Ovary (tissue), 7 donors: ENCODE measurements at regions not wholly inside any gene's neighbourhood (a gene's known extent, or its start where the extent isn't known, plus 50 kb on each side); places are given as distances from the start of the nearest gene placed in this dataset.

Experiments
- DNase-seq, 5 donors: peaks; one replicate each; pipeline ENCODE4 v3.0.0-alpha.2; 2019 to 2020
- H3K27ac ChIP-seq, 2 donors: fragments of 200-600 bp; one replicate each; pipeline versions ENCODE4 v1.5.1 to v1.8.0; 2019 to 2022
- H3K27me3 ChIP-seq: fragments of 200-600 bp; one replicate; pipeline ENCODE4 v1.8.0; 2022
- H3K36me3 ChIP-seq: fragments of 200-600 bp; sonication (generic); one replicate; pipeline ENCODE4 v1.5.1; 2019
- H3K4me1 ChIP-seq: one replicate; pipeline ENCODE4 v1.8.1; 2013; ENCODE audit warnings: mild to moderate bottlenecking, moderate library complexity; ENCODE audit not compliant: insufficient read depth
- H3K4me3 ChIP-seq: fragments of 200-600 bp; sonication (generic); one replicate; pipeline ENCODE4 v1.5.1; 2017
- H3K9me3 ChIP-seq, 2 donors: fragments of 200-600 bp in 1 of 2; sonication (generic) in 1 of 2; one replicate each; pipeline versions ENCODE4 v1.5.1 to v1.8.1; 2013 to 2019; ENCODE audit warnings: mild to moderate bottlenecking in 1 of 2, moderate library complexity in 1 of 2
- EP300 ChIP-seq: sonication (generic); formaldehyde crosslinking; IDR thresholded peaks from one replicate; pipeline ENCODE4 v1.6.1; 2017; ENCODE audit warnings: antibody characterized with exemption
- POLR2A ChIP-seq: fragments of 450-650 bp; IDR thresholded peaks from one replicate; pipeline ENCODE4 v1.6.1; 2017; ENCODE audit warnings: antibody characterized with exemption, mild to moderate bottlenecking, moderate library complexity
- WGBS, 3 donors: extraction: QIAGEN DNeasy Blood & Tissue Kit in 1 of 3; methylation state at CpG; one replicate each; pipeline versions ENCODE4 v1.1.5 to v1.1.7; 2013 to 2017; 5-methylcytosine and 5-hydroxymethylcytosine counted together
- intact Hi-C, 4 donors: fragments of 100-400 bp; cut with DNase I; formaldehyde crosslinking; loops; one replicate each; pipeline versions ENCODE4 v1.11.0 to v1.15.1; 2022 to 2023
- TF ChIP-seq, protein P1 (sequence below), 3 donors: fragments of 450-650 bp in 2 of 3; fragments of 200-600 bp in 1 of 3; IDR thresholded peaks; one replicate each; pipeline versions ENCODE4 v1.5.1 to v1.8.0; 2016 to 2022; ENCODE audit warnings: antibody characterized with exemption in 3 of 3, mild to moderate bottlenecking in 1 of 3
- donor health status: DM: no; HTN: no; CAD: no; lungs with moderate emphysema.
- donor health status: DM: no; HTN: no; CAD: no.
- donor health status: Bipolar disorder and iron deficiency.
- donor health status: DM: no; HTN: no; CAD: no.
- donor health status: DM: yes; HTN: yes; CAD: no.

DNA sequence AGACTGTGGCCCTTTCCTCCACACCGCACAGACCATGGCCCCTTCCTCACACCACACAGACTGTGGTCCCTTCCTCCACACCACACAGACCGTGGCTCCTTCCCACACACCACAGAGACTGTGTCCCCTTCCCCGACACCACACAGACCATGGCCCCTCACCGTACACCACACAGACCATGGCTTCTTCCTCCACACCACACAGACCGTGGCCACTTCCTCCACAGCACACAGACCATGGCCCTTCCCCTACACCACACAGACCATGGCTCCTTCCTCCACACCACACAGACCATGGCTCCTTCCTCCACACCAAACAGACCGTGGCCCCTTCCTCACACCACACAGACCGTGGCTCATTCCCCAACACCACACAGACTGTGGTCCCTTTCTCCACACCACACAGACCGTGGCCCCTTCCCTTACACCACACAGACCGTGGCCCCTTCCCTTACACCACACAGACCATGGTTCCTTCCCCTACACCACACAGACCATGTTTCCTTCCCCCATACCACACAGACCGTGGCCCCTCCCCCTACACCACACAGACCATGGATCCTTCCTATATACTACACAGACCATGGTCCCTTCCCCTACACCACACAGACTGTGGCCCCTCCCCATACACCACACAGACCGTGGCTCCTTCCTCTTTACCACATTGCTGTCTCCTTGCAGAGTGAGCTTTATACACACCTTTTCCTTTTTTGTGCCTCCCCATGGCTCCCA lies 297.5 kb upstream of the FOXF1 start:
- TF ChIP-seq, protein P1, sequence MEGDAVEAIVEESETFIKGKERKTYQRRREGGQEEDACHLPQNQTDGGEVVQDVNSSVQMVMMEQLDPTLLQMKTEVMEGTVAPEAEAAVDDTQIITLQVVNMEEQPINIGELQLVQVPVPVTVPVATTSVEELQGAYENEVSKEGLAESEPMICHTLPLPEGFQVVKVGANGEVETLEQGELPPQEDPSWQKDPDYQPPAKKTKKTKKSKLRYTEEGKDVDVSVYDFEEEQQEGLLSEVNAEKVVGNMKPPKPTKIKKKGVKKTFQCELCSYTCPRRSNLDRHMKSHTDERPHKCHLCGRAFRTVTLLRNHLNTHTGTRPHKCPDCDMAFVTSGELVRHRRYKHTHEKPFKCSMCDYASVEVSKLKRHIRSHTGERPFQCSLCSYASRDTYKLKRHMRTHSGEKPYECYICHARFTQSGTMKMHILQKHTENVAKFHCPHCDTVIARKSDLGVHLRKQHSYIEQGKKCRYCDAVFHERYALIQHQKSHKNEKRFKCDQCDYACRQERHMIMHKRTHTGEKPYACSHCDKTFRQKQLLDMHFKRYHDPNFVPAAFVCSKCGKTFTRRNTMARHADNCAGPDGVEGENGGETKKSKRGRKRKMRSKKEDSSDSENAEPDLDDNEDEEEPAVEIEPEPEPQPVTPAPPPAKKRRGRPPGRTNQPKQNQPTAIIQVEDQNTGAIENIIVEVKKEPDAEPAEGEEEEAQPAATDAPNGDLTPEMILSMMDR (IDR thresholded peaks at IDR 0.05), result no peak
- TF ChIP-seq EP300 (no peak), POLR2A (no peak)
- Histone ChIP-seq H3K4me3 (no peak overlapping the region), H3K27me3 (no peaks in the 10 kb centered on the region), H3K9me3 (no peaks in the 10 kb centered on the region), H3K36me3 (no peaks in the 10 kb centered on the region), H3K27ac (no peak overlapping the region), H3K4me1 (no peaks in the 10 kb centered on the region)
- intact Hi-C loops, result no loop called here
- WGBS, 3 donors, result 87 to 90% (median 88%) methylated on average over 11 of the region's 11 CpGs
- peak in 1 of 5 donors; percentile 1 for DNase-seq

DNA sequence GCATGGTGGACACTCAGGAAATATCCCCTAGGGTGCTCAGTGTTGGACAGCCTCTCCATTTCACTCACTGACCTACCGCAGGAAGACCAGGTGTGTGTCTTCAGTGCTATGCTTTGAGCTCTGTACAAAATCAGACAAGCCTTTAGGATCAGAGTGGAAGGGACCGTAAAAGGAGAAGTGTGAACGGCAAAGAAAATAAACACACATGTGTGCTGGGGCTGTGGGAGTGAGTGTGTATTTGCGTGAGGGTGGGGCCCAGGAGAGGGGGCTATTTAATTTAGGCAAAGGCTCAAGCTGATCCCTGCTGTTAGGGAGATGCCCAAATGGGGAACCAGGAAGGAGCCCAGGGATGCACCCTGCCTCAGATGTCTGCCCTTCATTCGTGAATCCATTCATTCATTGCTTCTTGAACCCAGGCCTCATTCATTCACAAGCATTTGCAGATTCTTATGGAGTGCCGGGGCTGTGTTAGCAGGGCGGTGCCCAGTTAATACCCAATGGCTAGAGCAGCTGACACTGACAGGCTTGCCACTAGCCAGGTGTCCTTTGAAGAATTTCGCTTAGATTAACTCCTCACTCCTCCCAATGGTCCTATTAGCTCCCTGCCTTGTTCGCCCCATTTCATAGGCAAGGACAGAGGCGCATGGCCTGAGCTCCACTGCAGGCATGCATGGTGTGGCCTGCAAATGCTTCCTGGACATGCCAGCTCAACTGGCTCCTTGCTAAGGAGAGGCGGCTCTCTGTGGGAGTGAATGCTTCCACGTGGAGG lies 296.7 kb upstream of the FOXF1 start:
- Histone ChIP-seq H3K4me1 (no peaks in the 10 kb centered on the region), H3K4me3 (no peak overlapping the region), H3K27me3 (no peaks in the 10 kb centered on the region), H3K9me3 (no peaks in the 10 kb centered on the region), H3K27ac (no peak overlapping the region), H3K36me3 (no peaks in the 10 kb centered on the region)
- intact Hi-C loops, result no loop called here
- TF ChIP-seq POLR2A, result no peak
- TF ChIP-seq, protein P1 (IDR thresholded peaks at IDR 0.05), result no peak
- TF ChIP-seq EP300, result no peak
- WGBS, 3 donors, result 53 to 62% (median 57%) methylated on average over 12 of the region's 12 CpGs
- DNase-seq, result peak in 1 of 5 donors; percentile 3

DNA sequence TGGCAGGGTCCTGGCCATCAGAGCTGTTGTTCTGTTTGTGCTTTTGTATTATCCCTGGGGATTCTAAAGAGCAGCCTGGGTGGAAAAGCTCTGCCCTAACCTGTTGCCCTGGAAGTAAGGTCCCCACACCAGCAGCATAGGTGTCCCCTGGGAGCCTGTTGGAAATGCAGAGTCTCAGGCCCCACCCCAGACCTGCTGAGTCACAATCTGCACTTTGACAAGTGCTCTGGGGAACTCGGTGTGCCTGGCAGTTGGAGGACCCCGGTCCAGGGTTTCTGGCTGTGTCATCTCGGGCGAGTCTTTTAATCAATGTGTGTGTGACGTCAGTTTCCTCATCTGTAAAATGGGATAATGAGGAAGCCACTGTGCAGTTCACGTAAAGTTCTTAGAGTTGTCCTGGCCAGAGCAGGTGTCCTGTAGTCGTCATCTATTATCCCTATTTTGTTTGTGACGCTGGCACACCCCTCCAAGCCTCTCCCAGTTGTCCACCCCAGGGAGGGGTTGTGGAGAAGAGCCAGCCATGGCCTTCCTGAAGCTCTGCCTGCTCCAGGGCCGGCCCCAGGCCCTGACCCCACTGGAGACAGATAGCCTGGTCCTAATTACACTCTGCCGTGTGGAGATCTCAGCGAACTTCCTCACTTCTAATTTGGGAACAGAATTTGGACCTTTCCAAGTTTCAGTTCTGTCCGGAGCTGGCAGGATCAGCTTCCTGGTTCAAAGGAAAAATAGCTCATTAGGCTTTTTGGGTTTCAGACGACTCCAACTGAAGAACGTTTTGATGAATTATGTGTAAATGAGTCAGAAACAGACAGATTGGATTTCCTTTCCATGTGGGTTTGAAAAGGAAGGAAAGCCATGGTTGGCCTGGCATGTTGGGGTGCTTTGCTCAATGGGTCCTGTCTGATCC lies 295.7 kb upstream of the FOXF1 start:
- no peak overlapping the region for H3K27ac ChIP-seq
- 53 to 57% (median 57%) methylated on average over 14 of the region's 14 CpGs for WGBS, 3 donors

More for the DNA sequence above, 295.7 kb upstream of the FOXF1 start:
- Histone ChIP-seq H3K4me3 (no peak overlapping the region), H3K9me3 (no peaks in the 10 kb centered on the region), H3K4me1 (no peaks in the 10 kb centered on the region), H3K27me3 (no peaks in the 10 kb centered on the region), H3K36me3 (no peaks in the 10 kb centered on the region)
- intact Hi-C loops, result no loop called here
- peak in 1 of 5 donors; percentile 11 for DNase-seq
- TF ChIP-seq, protein P1 (IDR thresholded peaks at IDR 0.05), result no peak
- no peak for TF ChIP-seq EP300
- TF ChIP-seq POLR2A, result no peak
